SU-DHL-6 (cell line): ENCODE measurements at regions not wholly inside any gene's neighbourhood (a gene's known extent, or its start where the extent isn't known, plus 50 kb on each side); places are given as distances from the start of the nearest gene placed in this dataset.

Source experiments
- H2AFZ ChIP-seq: fragments of 200-600 bp; sonication (generic); 2 replicates; pipeline ENCODE4 v1.6.1; 2014; ENCODE audit warnings: low read depth, mild to moderate bottlenecking, moderate library complexity, mixed read lengths, antibody characterized with exemption, low read length; ENCODE audit not compliant: severe bottlenecking
- H3F3A ChIP-seq: fragments of 200-600 bp; shearing (Covaris generic); 2 replicates; pipeline ENCODE4 v1.6.0; 2016; ENCODE audit warnings: antibody characterized with exemption, mild to moderate bottlenecking; ENCODE audit not compliant: insufficient read depth
- H3K27ac ChIP-seq: fragments of 200-600 bp; sonication (generic); 2 replicates; pipeline ENCODE4 v1.5.1; 2016; ENCODE audit warnings: low read depth, mild to moderate bottlenecking, low read length, moderate library complexity, mixed read lengths
- H3K27me3 ChIP-seq: fragments of 200-600 bp; sonication (generic), shearing (Covaris generic); 2 replicates; pipeline ENCODE4 v1.6.0; 2014; ENCODE audit warnings: mild to moderate bottlenecking, low read length
- H3K36me3 ChIP-seq: fragments of 200-600 bp; sonication (generic); 2 replicates; pipeline ENCODE4 v1.6.1; 2014; ENCODE audit warnings: mild to moderate bottlenecking, low read length, mixed read lengths
- H3K4me2 ChIP-seq: fragments of 300-600, 200-600 bp; shearing (Covaris generic), sonication (generic); 2 replicates; pipeline ENCODE4 v1.6.0; 2014; ENCODE audit warnings: low read length, low read depth, mild to moderate bottlenecking; ENCODE audit not compliant: poor library complexity, severe bottlenecking
- H3K4me3 ChIP-seq: fragments of 200-600 bp; sonication (generic); 2 replicates; pipeline ENCODE4 v1.5.1; 2014; ENCODE audit warnings: antibody characterized with exemption, low read length, mild to moderate bottlenecking, mixed read lengths; ENCODE audit not compliant: insufficient read depth, poor library complexity, severe bottlenecking
- H3K79me2 ChIP-seq: fragments of 200-600 bp; sonication (generic); 2 replicates; pipeline ENCODE4 v1.6.1; 2014; ENCODE audit warnings: mild to moderate bottlenecking, low read length, moderate library complexity; ENCODE audit not compliant: insufficient read depth
- H3K9ac ChIP-seq: fragments of 200-600 bp; sonication (generic); 2 replicates; pipeline ENCODE4 v1.7.0; 2014; ENCODE audit warnings: mild to moderate bottlenecking, low read length
- H3K9me2 ChIP-seq: fragments of 200-600 bp; sonication (generic); replicated peaks from 2 replicates; pipeline ENCODE4 v1.6.1; 2014; ENCODE audit warnings: low read length; ENCODE audit not compliant: insufficient read depth
- H3K9me3 ChIP-seq: fragments of 200-600 bp; sonication (generic); 2 replicates; pipeline ENCODE4 v1.6.1; 2014; ENCODE audit warnings: low read length, mixed read lengths; ENCODE audit not compliant: insufficient read depth
- H4K20me1 ChIP-seq: fragments of 200-600 bp; sonication (generic); 2 replicates; pipeline ENCODE4 v1.6.1; 2014; ENCODE audit warnings: low read depth, mild to moderate bottlenecking, antibody characterized with exemption, low read length, moderate library complexity, mixed read lengths
- EZH2phosphoT487 ChIP-seq: fragments of 200-600 bp; sonication (generic), shearing (Covaris generic); conservative IDR thresholded peaks from 2 replicates; pipeline ENCODE4 v1.6.1; 2018; ENCODE audit warnings: mild to moderate bottlenecking, antibody characterized with exemption, low read length, moderate library complexity, mixed read lengths
- TF ChIP-seq, protein P1 (sequence below): fragments of 200-600 bp; sonication (generic); IDR thresholded peaks from one replicate; pipeline ENCODE4 v1.5.1; 2017; ENCODE audit warnings: antibody characterized with exemption, mild to moderate bottlenecking, low read length, moderate library complexity; ENCODE audit not compliant: insufficient read depth, poor library complexity, severe bottlenecking

- Histone ChIP-seq H3K4me3 (no peak overlapping the region), H2AFZ (no peak overlapping the region), H3K9me2 (no peaks in the 10 kb centered on the region), H3K27me3 (no peaks in the 10 kb centered on the region), H3K27ac (no peak overlapping the region), H3K9me3 (no peaks in the 10 kb centered on the region), H4K20me1 (no peaks in the 10 kb centered on the region), H3K79me2 (no peaks in the 10 kb centered on the region), H3K36me3 (no peaks in the 10 kb centered on the region), H3K4me2 (no peak overlapping the region), H3F3A (no peaks in the 10 kb centered on the region), H3K9ac (no peak overlapping the region)
- TF ChIP-seq, protein P1, sequence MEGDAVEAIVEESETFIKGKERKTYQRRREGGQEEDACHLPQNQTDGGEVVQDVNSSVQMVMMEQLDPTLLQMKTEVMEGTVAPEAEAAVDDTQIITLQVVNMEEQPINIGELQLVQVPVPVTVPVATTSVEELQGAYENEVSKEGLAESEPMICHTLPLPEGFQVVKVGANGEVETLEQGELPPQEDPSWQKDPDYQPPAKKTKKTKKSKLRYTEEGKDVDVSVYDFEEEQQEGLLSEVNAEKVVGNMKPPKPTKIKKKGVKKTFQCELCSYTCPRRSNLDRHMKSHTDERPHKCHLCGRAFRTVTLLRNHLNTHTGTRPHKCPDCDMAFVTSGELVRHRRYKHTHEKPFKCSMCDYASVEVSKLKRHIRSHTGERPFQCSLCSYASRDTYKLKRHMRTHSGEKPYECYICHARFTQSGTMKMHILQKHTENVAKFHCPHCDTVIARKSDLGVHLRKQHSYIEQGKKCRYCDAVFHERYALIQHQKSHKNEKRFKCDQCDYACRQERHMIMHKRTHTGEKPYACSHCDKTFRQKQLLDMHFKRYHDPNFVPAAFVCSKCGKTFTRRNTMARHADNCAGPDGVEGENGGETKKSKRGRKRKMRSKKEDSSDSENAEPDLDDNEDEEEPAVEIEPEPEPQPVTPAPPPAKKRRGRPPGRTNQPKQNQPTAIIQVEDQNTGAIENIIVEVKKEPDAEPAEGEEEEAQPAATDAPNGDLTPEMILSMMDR = no peak
- TF ChIP-seq EZH2phosphoT487 = no peak
Measured at GRCh38 chr1:229092377-229093237, 178.3 kb upstream of the RAB4A start.

- no peak overlapping the region for H2AFZ ChIP-seq
- H4K20me1 ChIP-seq = no peaks in the 10 kb centered on the region
- no peaks in the 10 kb centered on the region for H3K79me2 ChIP-seq
- no peak overlapping the region for H3K4me3 ChIP-seq
- H3K27ac ChIP-seq = no peak overlapping the region
- no peak for TF ChIP-seq EZH2phosphoT487
- TF ChIP-seq, protein P1 = no peak
- H3K27me3 ChIP-seq = no peaks in the 10 kb centered on the region
- H3K36me3 ChIP-seq = no peaks in the 10 kb centered on the region
- H3K4me2 ChIP-seq = no peak overlapping the region
- no peaks in the 10 kb centered on the region for H3K9me3 ChIP-seq
- no peaks in the 10 kb centered on the region for H3F3A ChIP-seq
- no peaks in the 10 kb centered on the region for H3K9me2 ChIP-seq
- H3K9ac ChIP-seq = no peak overlapping the region
Measured at GRCh38 chr1:229093238-229093540, 177.7 kb upstream of the RAB4A start.

GRCh38 chr1:229093609-229094336 lies 177.1 kb upstream of the RAB4A start:
- Histone ChIP-seq H2AFZ (no peak overlapping the region), H3K9ac (no peak overlapping the region), H3K27ac (no peak overlapping the region), H3F3A (no peaks in the 10 kb centered on the region), H3K36me3 (no peaks in the 10 kb centered on the region), H3K4me2 (no peak overlapping the region), H3K27me3 (no peaks in the 10 kb centered on the region), H3K4me3 (no peak overlapping the region), H3K9me3 (no peaks in the 10 kb centered on the region), H3K9me2 (no peaks in the 10 kb centered on the region), H3K79me2 (no peaks in the 10 kb centered on the region), H4K20me1 (no peaks in the 10 kb centered on the region)
- TF ChIP-seq, protein P1 = no peak
- no peak for TF ChIP-seq EZH2phosphoT487
